Kidney epithelial cell (primary cell): ENCODE measurements at regions not wholly inside any gene's neighbourhood (a gene's known extent, or its start where the extent isn't known, plus 50 kb on each side); places are given as distances from the start of the nearest gene placed in this dataset.

ENCODE experiments used
- DNase-seq: peaks from one replicate; pipeline ENCODE4 v3.0.0-alpha.2; 2010; ENCODE audit warnings: low read depth
- H3K27me3 ChIP-seq: 2 replicates; pipeline ENCODE4 v1.6.0; 2011; ENCODE audit warnings: low read length; ENCODE audit not compliant: control insufficient read depth, insufficient read depth
- H3K36me3 ChIP-seq: 2 replicates; pipeline ENCODE4 v1.5.1; 2011; ENCODE audit warnings: low read length; ENCODE audit not compliant: control insufficient read depth, insufficient read depth
- H3K4me3 ChIP-seq: 2 replicates; pipeline ENCODE4 v1.5.1; 2011; ENCODE audit warnings: low read depth, mild to moderate bottlenecking, control low read depth, low read length
- TF ChIP-seq, protein P1 (sequence below): IDR thresholded peaks from 2 replicates; pipeline ENCODE4 v1.5.1; 2011; ENCODE audit warnings: mild to moderate bottlenecking, moderate library complexity, low read length, control low read depth, inconsistent platforms; ENCODE audit not compliant: insufficient read depth, poor library complexity, severe bottlenecking

DNA sequence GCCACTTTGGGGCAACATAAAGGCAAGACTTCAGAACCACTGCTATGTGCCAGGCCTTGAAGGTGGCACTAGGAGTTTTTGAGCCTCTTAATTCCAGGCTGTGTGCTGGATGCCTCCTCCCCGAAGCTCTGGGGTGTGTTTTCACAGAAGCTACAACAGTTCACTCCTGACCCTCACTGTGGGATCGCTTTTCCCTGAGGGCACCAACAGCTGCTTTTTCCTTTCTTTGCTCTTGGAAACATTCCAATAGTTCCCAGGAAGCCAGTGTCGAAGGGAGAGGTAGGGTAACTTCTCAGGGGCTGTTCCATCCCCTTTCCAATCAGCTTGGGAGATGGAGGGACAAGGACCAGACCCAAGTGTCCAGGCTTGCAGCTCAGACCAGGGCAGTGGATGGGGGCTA, 153.4 kb downstream of the C1orf94 start:
- TF ChIP-seq, protein P1, sequence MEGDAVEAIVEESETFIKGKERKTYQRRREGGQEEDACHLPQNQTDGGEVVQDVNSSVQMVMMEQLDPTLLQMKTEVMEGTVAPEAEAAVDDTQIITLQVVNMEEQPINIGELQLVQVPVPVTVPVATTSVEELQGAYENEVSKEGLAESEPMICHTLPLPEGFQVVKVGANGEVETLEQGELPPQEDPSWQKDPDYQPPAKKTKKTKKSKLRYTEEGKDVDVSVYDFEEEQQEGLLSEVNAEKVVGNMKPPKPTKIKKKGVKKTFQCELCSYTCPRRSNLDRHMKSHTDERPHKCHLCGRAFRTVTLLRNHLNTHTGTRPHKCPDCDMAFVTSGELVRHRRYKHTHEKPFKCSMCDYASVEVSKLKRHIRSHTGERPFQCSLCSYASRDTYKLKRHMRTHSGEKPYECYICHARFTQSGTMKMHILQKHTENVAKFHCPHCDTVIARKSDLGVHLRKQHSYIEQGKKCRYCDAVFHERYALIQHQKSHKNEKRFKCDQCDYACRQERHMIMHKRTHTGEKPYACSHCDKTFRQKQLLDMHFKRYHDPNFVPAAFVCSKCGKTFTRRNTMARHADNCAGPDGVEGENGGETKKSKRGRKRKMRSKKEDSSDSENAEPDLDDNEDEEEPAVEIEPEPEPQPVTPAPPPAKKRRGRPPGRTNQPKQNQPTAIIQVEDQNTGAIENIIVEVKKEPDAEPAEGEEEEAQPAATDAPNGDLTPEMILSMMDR, result no peak
- H3K27me3 ChIP-seq, result no peaks in the 10 kb centered on the region
- H3K4me3 ChIP-seq, result no peak overlapping the region
- no peak for DNase-seq
- no peaks in the 10 kb centered on the region for H3K36me3 ChIP-seq

DNA sequence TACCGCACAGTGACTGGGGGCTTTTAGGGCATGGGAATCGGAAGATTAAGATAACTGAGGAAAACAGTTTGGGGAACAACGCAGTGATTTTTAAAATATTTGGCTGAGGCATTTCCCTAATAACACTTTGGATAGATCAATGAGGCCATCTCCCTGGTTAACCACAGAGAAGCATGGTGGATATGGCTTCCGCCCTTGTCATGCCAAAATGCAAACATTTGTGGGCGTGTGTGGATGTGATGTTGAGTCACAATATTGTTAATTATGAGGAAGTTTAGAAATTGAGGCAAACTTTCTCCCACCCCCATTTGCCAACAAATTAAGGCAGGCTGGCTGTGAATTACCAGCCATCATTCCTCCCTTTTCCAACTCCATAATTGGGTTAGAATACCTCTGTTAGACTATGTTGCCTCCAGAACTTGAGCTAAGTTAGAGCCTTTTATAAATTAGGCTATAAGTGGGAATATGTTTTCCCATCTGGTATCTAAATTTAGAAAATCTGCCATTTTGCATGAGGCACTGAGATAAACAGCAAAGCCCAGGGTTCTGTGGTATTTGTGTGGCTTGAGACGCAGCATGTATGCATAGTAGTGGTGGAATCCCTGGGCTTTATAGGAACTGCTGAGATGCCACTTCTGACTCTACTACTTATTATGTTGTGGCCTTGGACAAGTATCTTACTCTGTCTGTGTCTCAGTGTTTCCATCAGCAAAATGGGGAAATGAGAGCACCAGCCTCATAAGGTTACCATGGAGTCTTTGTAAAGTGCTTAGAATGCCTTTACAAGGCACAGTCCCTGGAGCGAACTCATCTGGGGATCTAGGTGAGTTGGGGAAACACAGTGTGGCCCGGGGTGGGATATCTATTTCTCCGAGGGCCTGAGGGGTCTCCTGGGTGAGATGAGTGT, 154.6 kb downstream of the C1orf94 start:
- TF ChIP-seq, protein P1, result no peak
- Histone ChIP-seq H3K4me3 (no peak overlapping the region), H3K36me3 (no peaks in the 10 kb centered on the region), H3K27me3 (no peaks in the 10 kb centered on the region)
- DNase-seq, result no peak

DNA sequence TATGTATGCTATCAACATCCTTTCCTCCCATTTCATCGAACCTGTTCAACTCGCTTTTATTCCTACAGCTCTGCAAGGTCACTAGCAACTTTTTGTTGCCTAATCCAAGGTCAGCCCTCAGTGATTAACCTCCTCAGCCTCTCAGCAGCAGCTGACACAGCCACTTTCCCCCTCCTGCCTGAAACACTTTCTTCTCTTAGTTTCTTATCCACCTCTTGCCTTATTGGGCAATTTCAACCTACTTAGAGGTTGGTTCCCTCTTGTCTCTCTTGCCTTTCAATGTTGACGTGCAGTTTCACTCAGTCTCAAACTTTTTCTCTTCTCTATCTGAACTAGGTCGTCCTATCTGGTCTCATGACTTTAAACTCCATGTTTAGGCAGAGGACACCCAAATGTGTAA, 156.3 kb downstream of the C1orf94 start:
- TF ChIP-seq, protein P1, result no peak
- no peak overlapping the region for H3K4me3 ChIP-seq
- no peak for DNase-seq
- H3K36me3 ChIP-seq, result no peaks in the 10 kb centered on the region
- H3K27me3 ChIP-seq, result no peaks in the 10 kb centered on the region

DNA sequence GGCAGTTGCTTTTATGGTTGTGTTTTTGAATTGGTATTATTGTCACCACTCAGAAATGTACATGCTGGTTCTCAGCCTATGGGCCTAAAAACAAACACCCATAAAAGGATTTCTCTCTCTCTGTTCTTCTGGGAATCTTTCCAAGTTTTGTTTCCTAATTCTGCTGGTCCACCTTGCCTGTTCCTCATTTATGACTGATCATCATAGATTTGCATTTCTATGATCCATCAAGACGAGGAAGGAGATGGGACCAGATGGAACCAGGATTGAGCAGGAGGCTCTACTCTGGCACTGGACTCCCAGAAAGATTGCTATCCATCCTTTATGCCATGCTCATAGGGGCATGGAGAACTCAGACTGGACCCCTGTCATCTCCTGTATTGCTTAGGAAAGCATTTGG, 162.2 kb downstream of the C1orf94 start:
- H3K4me3 ChIP-seq, result no peak overlapping the region
- TF ChIP-seq, protein P1, result no peak
- no peaks in the 10 kb centered on the region for H3K27me3 ChIP-seq
- no peak for DNase-seq
- no peaks in the 10 kb centered on the region for H3K36me3 ChIP-seq

DNA sequence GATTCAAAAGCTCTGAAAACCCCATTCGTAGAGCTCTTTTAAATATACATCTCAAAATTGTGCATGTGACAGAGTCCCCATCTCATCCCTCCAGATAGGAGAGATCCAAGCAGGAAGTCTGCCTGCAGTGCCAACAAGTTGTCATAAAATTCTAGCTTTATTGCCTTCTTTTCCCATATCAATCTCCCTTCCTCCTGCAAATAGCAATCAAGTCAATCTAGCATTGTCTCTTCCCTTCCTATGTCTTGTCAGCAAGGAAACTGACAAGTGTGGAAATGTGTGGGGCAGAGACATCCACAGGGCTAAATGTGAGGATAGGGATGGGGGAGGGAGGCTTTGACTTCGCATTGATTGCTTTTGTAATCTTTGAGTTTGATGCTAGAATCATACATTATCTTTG, 165.2 kb downstream of the C1orf94 start:
- TF ChIP-seq, protein P1, result no peak
- H3K36me3 ChIP-seq, result no peaks in the 10 kb centered on the region
- no peak for DNase-seq
- no peak overlapping the region for H3K4me3 ChIP-seq
- H3K27me3 ChIP-seq, result no peaks in the 10 kb centered on the region

DNA sequence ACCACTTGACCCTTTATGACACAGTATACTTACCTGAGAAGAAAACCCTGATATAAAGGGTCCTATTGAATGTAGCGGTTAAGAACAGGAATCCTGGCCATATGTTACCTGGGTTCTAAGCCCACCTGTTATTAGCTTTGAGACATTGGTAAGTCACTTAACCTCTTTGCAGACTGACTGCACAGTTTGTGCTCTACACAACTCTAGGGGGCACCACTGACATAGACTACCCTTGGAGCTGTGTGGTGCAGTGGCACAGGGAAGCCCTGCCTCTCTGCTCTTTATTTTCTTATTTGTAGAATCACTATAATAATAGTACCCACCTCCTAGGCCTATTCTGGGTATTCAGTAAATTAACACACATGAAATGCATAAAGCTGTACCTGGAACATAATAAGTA, 165.6 kb downstream of the C1orf94 start:
- H3K4me3 ChIP-seq, result no peak overlapping the region
- no peaks in the 10 kb centered on the region for H3K36me3 ChIP-seq
- no peak for DNase-seq
- no peaks in the 10 kb centered on the region for H3K27me3 ChIP-seq
- TF ChIP-seq, protein P1, result no peak
